Pancreas (tissue), 10 donors: ENCODE measurements at regions not wholly inside any gene's neighbourhood (a gene's known extent, or its start where the extent isn't known, plus 50 kb on each side); places are given as distances from the start of the nearest gene placed in this dataset.

ENCODE experiments used
- ATAC-seq, 4 donors: fragments of 200-7000 bp; cut with Tn5 transposase; one replicate each; pipeline versions ENCODE4 v1.8.0 to v1.9.1; 2020; ENCODE audit warnings: mild to moderate bottlenecking in 4 of 4, moderate library complexity in 4 of 4
- DNase-seq, 6 donors: peaks; one replicate each; pipeline ENCODE4 v3.0.0-alpha.2; 2020
- FAIRE-seq: peaks from 2 replicates; lab custom pipeline; 2012; peaks lifted over from hg19 to GRCh38; lab: Jason Lieb, UNC
- H3K27ac ChIP-seq, 4 donors: fragments of 200-600 bp; sonication (generic); 1 replicate in 3 of 4; 2 replicates in 1 of 4; pipeline versions ENCODE4 v1.5.0 to v1.8.0; 2020
- H3K27me3 ChIP-seq, 4 donors: fragments of 200-600 bp; one replicate each; pipeline ENCODE4 v1.8.0; 2021
- H3K36me3 ChIP-seq, 3 donors: fragments of 200-600 bp; sonication (generic) in 1 of 3; one replicate each; pipeline versions ENCODE4 v1.5.0 to v1.8.0; 2020 to 2021
- H3K4me1 ChIP-seq, 3 donors: fragments of 200-600 bp; one replicate each; pipeline ENCODE4 v1.8.0; 2021
- H3K4me3 ChIP-seq, 4 donors: fragments of 200-600 bp; sonication (generic) in 2 of 4; one replicate each; pipeline versions ENCODE4 v1.5.0 to v1.8.0; 2020 to 2021
- H3K9me3 ChIP-seq, 4 donors: fragments of 200-600 bp; one replicate each; pipeline ENCODE4 v1.8.0; 2021
- WGBS, 2 donors: extraction: QIAGEN DNeasy Blood & Tissue Kit; methylation state at CpG; one replicate each; pipeline ENCODE4 v1.1.7; 2013; 5-methylcytosine and 5-hydroxymethylcytosine counted together
- intact Hi-C, 3 donors: fragments of 100-400 bp; cut with DNase I; formaldehyde crosslinking; loops; one replicate each; pipeline versions ENCODE4 v1.11.1 to v1.14.2; 2022
- TF ChIP-seq, protein P1 (sequence below), 4 donors: fragments of 200-600 bp; sonication (generic) in 3 of 4; IDR thresholded peaks; one replicate each; pipeline versions ENCODE4 v1.5.0 to v1.8.0; 2021; ENCODE audit warnings: antibody characterized with exemption in 4 of 4
- donor health status: healthy with polysubstance abuse.
- donor health status: DM: no; HTN: no; CAD: no; lungs with moderate emphysema.
- donor health status: DM: no; HTN: no; CAD: no.
- donor health status: control.
- donor health status: control.
- donor health status: Bipolar disorder and iron deficiency.
- donor health status: DM: yes; HTN: yes; CAD: no.
- donor health status: DM: no; HTN: no; CAD: no.
- donor health status: DM: no; HTN: no; CAD: no.
- donor health status: DM: yes; HTN: yes; CAD: no.

GRCh38 chr11:44670794-44671193 is 56.0 kb upstream of the TSPAN18 start:
- Histone ChIP-seq H3K27me3 (no peaks in the 10 kb centered on the region), H3K36me3 (no peaks in the 10 kb centered on the region), H3K9me3 (no peaks in the 10 kb centered on the region), H3K4me1 (no peaks in the 10 kb centered on the region), H3K27ac (no peak overlapping the region), H3K4me3 (no peak overlapping the region)
- no peak for ATAC-seq
- no peak for FAIRE-seq
- TF ChIP-seq, protein P1, sequence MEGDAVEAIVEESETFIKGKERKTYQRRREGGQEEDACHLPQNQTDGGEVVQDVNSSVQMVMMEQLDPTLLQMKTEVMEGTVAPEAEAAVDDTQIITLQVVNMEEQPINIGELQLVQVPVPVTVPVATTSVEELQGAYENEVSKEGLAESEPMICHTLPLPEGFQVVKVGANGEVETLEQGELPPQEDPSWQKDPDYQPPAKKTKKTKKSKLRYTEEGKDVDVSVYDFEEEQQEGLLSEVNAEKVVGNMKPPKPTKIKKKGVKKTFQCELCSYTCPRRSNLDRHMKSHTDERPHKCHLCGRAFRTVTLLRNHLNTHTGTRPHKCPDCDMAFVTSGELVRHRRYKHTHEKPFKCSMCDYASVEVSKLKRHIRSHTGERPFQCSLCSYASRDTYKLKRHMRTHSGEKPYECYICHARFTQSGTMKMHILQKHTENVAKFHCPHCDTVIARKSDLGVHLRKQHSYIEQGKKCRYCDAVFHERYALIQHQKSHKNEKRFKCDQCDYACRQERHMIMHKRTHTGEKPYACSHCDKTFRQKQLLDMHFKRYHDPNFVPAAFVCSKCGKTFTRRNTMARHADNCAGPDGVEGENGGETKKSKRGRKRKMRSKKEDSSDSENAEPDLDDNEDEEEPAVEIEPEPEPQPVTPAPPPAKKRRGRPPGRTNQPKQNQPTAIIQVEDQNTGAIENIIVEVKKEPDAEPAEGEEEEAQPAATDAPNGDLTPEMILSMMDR (IDR thresholded peaks at IDR 0.05), result no peak
- intact Hi-C loops, result no loop called here
- 73 to 74% methylated on average over 3 of the region's 3 CpGs for WGBS, 2 donors
- DNase-seq, result no peak

GRCh38 chr11:44671234-44671633 is 55.5 kb upstream of the TSPAN18 start:
- H3K27ac ChIP-seq, result no peak overlapping the region
- FAIRE-seq (no peak), DNase-seq (no peak), ATAC-seq (no peak)
- no peaks in the 10 kb centered on the region for H3K36me3 ChIP-seq
- H3K4me3 ChIP-seq, result no peak overlapping the region
- no peaks in the 10 kb centered on the region for H3K27me3 ChIP-seq
- WGBS, 2 donors, result 84 to 95% methylated on average over 1 of the region's 1 CpG
- TF ChIP-seq, protein P1 (IDR thresholded peaks at IDR 0.05), result no peak
- no peaks in the 10 kb centered on the region for H3K9me3 ChIP-seq
- no peaks in the 10 kb centered on the region for H3K4me1 ChIP-seq
- intact Hi-C loops, result no loop called here

GRCh38 chr11:44673688-44674087 is 53.1 kb upstream of the TSPAN18 start:
- intact Hi-C loops, result no loop called here
- DNase-seq (no peak), FAIRE-seq (no peak), ATAC-seq (no peak)
- Histone ChIP-seq H3K36me3 (no peaks in the 10 kb centered on the region), H3K27me3 (no peaks in the 10 kb centered on the region), H3K4me3 (no peak overlapping the region), H3K9me3 (no peaks in the 10 kb centered on the region), H3K27ac (no peak overlapping the region), H3K4me1 (no peaks in the 10 kb centered on the region)
- TF ChIP-seq, protein P1 (IDR thresholded peaks at IDR 0.05), result no peak
- WGBS, 2 donors, result 39 to 41% methylated on average over 5 of the region's 5 CpGs

- no peak overlapping the region for H3K27ac ChIP-seq
- no peak overlapping the region for H3K4me3 ChIP-seq
- no peak for DNase-seq
- no peaks in the 10 kb centered on the region for H3K4me1 ChIP-seq
- no peak for FAIRE-seq
- no peak for ATAC-seq
- TF ChIP-seq, protein P1 (IDR thresholded peaks at IDR 0.05), result no peak
- H3K36me3 ChIP-seq, result no peaks in the 10 kb centered on the region
- no peaks in the 10 kb centered on the region for H3K9me3 ChIP-seq
- intact Hi-C loops, result no loop called here
- 69 to 71% methylated on average over 5 of the region's 5 CpGs for WGBS, 2 donors
- no peaks in the 10 kb centered on the region for H3K27me3 ChIP-seq
These were observed 52.0 kb upstream of the TSPAN18 start for GRCh38 chr11:44674809-44675208.

DNA sequence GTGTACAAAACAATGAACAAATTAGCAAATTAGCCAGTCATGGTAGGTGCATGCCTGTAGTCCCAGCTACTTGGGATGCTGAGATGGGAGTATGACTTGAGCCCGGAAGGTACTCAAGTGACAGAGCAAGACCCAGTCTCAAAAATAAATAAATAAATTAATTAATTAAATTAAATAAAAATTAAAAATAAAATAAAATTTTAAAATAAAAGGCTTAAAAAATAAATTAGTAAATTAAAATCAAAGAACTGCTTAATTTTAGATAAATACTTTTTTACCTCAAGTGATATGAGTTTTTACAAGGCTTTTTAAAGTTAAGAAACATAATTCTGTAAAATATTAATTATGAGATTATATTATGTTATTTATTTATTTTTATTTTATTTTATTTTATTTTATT is 50.9 kb upstream of the TSPAN18 start:
- Histone ChIP-seq H3K4me3 (no peak overlapping the region), H3K4me1 (no peaks in the 10 kb centered on the region), H3K27ac (no peak overlapping the region), H3K9me3 (no peaks in the 10 kb centered on the region), H3K27me3 (no peaks in the 10 kb centered on the region), H3K36me3 (no peaks in the 10 kb centered on the region)
- DNase-seq, result no peak
- TF ChIP-seq, protein P1 (IDR thresholded peaks at IDR 0.05), result no peak
- no peak for ATAC-seq
- WGBS, 2 donors, result 97 to 100% methylated on average over 1 of the region's 1 CpG
- FAIRE-seq, result peak; percentile 90
- intact Hi-C loops, result no loop called here
